ENCODE measurements at regions not wholly inside any gene's neighbourhood (a gene's known extent, or its start where the extent isn't known, plus 50 kb on each side); places are given as distances from the start of the nearest gene placed in this dataset.

GRCh38 chr21:36551321-36551720 lies 71.4 kb upstream of the CLDN14 start:
- peaks cover 3% of the 10 kb centered on the region for H3K27me3 ChIP-seq
- H3K4me3 ChIP-seq, result no peak overlapping the region
- H3K36me3 ChIP-seq (replicated peaks in 1 of 2), result no peaks in the 10 kb centered on the region
- DNase-seq, result no peak
- no peak overlapping the region for H3K27ac ChIP-seq
- H3K4me1 ChIP-seq (replicated peaks in 1 of 2), result peaks cover 0 to 4% of the 10 kb centered on the region in 2 donors
- no peak for TF ChIP-seq CTCF (IDR thresholded peaks at IDR 0.05)
- intact Hi-C loops (cut with DNase I), result no loop called here
- 73 to 89% (median 79%) methylated on average over 3 to 4 of the region's 4 CpGs for WGBS, 4 donors
- no peaks in the 10 kb centered on the region for H3K9me3 ChIP-seq (replicated peaks in 1 of 3)

- Histone ChIP-seq H3K36me3 (replicated peaks in 1 of 2) (no peaks in the 10 kb centered on the region), H3K4me3 (no peak overlapping the region), H3K9me3 (replicated peaks in 1 of 3) (no peaks in the 10 kb centered on the region), H3K4me1 (replicated peaks in 1 of 2) (no peaks in the 10 kb centered on the region), H3K27ac (no peak overlapping the region), H3K27me3 (peaks cover 3% of the 10 kb centered on the region)
- intact Hi-C loops (cut with DNase I), result no loop called here
- WGBS, 4 donors, result 49 to 56% (median 51%) methylated on average over 10 of the region's 10 CpGs
- no peak for DNase-seq
- TF ChIP-seq POLR2A (IDR thresholded peaks at IDR 0.05) (no peak), CTCF (IDR thresholded peaks at IDR 0.05) (no peak)
Measured at GRCh38 chr21:36551731-36552433, 72.0 kb upstream of the CLDN14 start.

GRCh38 chr21:36552434-36552785 lies 72.5 kb upstream of the CLDN14 start:
- Histone ChIP-seq H3K4me1 (replicated peaks in 1 of 2) (no peaks in the 10 kb centered on the region), H3K4me3 (no peak overlapping the region), H3K36me3 (replicated peaks in 1 of 2) (no peaks in the 10 kb centered on the region), H3K9me3 (replicated peaks in 1 of 3) (no peaks in the 10 kb centered on the region), H3K27me3 (peaks cover 3% of the 10 kb centered on the region), H3K27ac (no peak overlapping the region)
- intact Hi-C loops (cut with DNase I), result no loop called here
- TF ChIP-seq CTCF (IDR thresholded peaks at IDR 0.05) (no peak), POLR2A (IDR thresholded peaks at IDR 0.05) (no peak)
- DNase-seq, result no peak

GRCh38 chr21:36553406-36553805 lies 73.5 kb upstream of the CLDN14 start:
- no peaks in the 10 kb centered on the region for H3K4me1 ChIP-seq (replicated peaks in 1 of 2)
- H3K36me3 ChIP-seq (replicated peaks in 1 of 2), result no peaks in the 10 kb centered on the region
- H3K27ac ChIP-seq, result no peak overlapping the region
- intact Hi-C loops (cut with DNase I), result no loop called here
- no peak overlapping the region for H3K4me3 ChIP-seq
- 77 to 95% (median 88%) methylated on average over 5 to 6 of the region's 6 CpGs for WGBS, 4 donors
- peaks cover 3% of the 10 kb centered on the region for H3K27me3 ChIP-seq
- no peaks in the 10 kb centered on the region for H3K9me3 ChIP-seq (replicated peaks in 1 of 3)
- DNase-seq, result no peak
- TF ChIP-seq CTCF (IDR thresholded peaks at IDR 0.05) (no peak), POLR2A (IDR thresholded peaks at IDR 0.05) (no peak)
